HG03025 (cell line): ENCODE measurements at regions not wholly inside any gene's neighbourhood (a gene's known extent, or its start where the extent isn't known, plus 50 kb on each side); places are given as distances from the start of the nearest gene placed in this dataset.
"Not testable (repeated sequence)": the region's sequence is repeated elsewhere in the genome, so short reads cannot be mapped to it uniquely, and the experiment has no call there.

Experiments used
- ATAC-seq: cut with Tn5 transposase; IDR thresholded peaks from one replicate; pipeline ENCODE4 v1.9.1; 2021; ENCODE audit warnings: mild to moderate bottlenecking, moderate library complexity; ENCODE audit not compliant: unreplicated experiment, low FRiP score

GRCh38 chr15:96972201-96972600, 641.7 kb downstream of the NR2F2 start:
- ATAC-seq = no peak

GRCh38 chr15:96974761-96975160, 644.3 kb downstream of the NR2F2 start:
- ATAC-seq = no peak

- no peak for ATAC-seq
These were observed 647.4 kb downstream of the NR2F2 start for GRCh38 chr15:96977886-96978285.

- no peak for ATAC-seq
These were observed 648.5 kb downstream of the NR2F2 start for GRCh38 chr15:96978937-96979473.

GRCh38 chr15:96984121-96984671, 653.7 kb downstream of the NR2F2 start:
- ATAC-seq = not testable (repeated sequence)

GRCh38 chr15:96992817-96993216, 662.3 kb downstream of the NR2F2 start:
- ATAC-seq = no peak

GRCh38 chr15:96997538-96997937, 667.0 kb downstream of the NR2F2 start:
- ATAC-seq = no peak

- no peak for ATAC-seq
These were observed 678.5 kb downstream of the NR2F2 start for GRCh38 chr15:97009031-97009431.

- no peak for ATAC-seq
These were observed 682.5 kb downstream of the NR2F2 start for GRCh38 chr15:97012986-97013385.

GRCh38 chr15:97013491-97013890, 683.0 kb downstream of the NR2F2 start:
- ATAC-seq = no peak

- no peak for ATAC-seq
These were observed 683.5 kb downstream of the NR2F2 start for GRCh38 chr15:97014001-97014400.

- ATAC-seq = no peak
These were observed 693.0 kb downstream of the NR2F2 start for GRCh38 chr15:97023488-97023844.

- no peak for ATAC-seq
These were observed 696.3 kb downstream of the NR2F2 start for GRCh38 chr15:97026781-97027180.

GRCh38 chr15:97027772-97028171, 697.3 kb downstream of the NR2F2 start:
- no peak for ATAC-seq

GRCh38 chr15:97030251-97030650, 699.8 kb downstream of the NR2F2 start:
- no peak for ATAC-seq

GRCh38 chr15:97036301-97036700, 705.8 kb downstream of the NR2F2 start:
- ATAC-seq = no peak

- ATAC-seq = no peak
These were observed 706.6 kb downstream of the NR2F2 start for GRCh38 chr15:97037080-97037479.

- ATAC-seq = no peak
These were observed 715.3 kb downstream of the NR2F2 start for GRCh38 chr15:97045666-97046421.

- no peak for ATAC-seq
These were observed 722.0 kb downstream of the NR2F2 start for GRCh38 chr15:97052513-97052912.

GRCh38 chr15:97053635-97054034, 723.1 kb downstream of the NR2F2 start:
- no peak for ATAC-seq

GRCh38 chr15:97057503-97057902, 727.0 kb downstream of the NR2F2 start:
- ATAC-seq = no peak

- ATAC-seq = no peak
These were observed 728.8 kb downstream of the NR2F2 start for GRCh38 chr15:97059281-97059680.
